ENCODE measurements at regions not wholly inside any gene's neighbourhood (a gene's known extent, or its start where the extent isn't known, plus 50 kb on each side); places are given as distances from the start of the nearest gene placed in this dataset.

GRCh38 chr6:113039005-113039404, 691.9 kb downstream of the RFPL4B start:
- no peak for DNase-seq (ENCODE audit: low read depth)

DNA sequence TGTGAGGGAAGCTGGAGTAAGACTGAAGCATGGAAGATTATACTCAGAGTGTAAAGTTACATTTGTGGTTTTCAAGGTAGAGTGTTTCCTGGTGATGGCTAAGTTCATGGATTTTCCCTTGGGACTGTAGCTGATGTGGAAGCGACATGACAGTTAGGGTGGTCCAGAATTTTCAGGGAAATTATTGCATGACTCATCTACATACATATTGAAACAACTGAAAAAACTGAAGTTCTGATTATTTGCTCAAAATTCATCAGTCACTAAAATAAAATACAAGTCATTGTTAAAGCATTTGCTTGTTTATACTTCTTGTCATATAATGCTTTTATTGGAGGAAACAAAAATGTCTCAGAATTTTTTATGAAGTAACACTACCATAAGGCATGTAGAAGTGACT, 700.0 kb downstream of the RFPL4B start:
- no peak for DNase-seq (ENCODE audit: low read depth)

GRCh38 chr6:113047932-113048331, 700.8 kb downstream of the RFPL4B start:
- DNase-seq (ENCODE audit: low read depth), result no peak

DNA sequence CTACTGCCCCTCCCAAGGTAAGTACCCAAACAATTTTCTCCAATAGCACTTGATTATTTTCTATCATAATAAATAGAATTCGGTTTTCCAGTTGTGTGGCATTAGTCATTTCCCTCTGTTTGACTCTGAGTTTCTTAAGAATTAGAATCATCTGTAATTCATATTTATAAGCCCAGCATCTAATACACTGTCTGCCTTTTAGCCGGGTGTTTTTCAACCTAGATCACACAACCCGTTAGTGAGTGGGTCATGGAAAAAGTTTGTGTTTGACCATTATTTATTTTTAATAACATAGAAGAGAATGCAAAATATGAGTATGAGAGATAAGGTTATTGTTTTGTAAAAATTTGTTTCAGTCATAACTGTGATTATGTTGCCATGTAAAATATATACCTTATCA, 701.6 kb downstream of the RFPL4B start:
- DNase-seq (ENCODE audit: low read depth), result no peak

DNA sequence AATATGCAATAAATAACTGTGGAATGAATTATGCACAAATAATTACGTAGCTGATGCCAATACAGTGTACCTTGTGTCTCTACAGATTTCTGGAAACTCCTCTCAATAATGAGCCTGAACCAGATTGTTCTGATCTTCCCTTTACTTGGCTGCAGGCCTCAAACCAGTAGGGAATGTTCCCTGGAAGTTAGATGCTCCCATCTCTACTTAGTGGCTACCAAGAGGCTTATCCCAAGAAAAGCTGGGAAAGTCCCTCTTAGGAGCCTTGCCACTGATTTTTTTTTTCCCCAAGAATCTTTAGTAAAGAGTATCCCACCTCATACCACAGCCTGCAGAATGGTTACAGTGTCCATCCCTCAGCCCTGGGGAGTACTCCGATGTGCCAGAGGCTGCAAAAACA, 702.1 kb downstream of the RFPL4B start:
- no peak for DNase-seq (ENCODE audit: low read depth)

- DNase-seq (ENCODE audit: low read depth), result peak; percentile 18
These were observed 703.1 kb downstream of the RFPL4B start for GRCh38 chr6:113050010-113050858.

GRCh38 chr6:113050979-113051378, 703.8 kb downstream of the RFPL4B start:
- no peak for DNase-seq (ENCODE audit: low read depth)

DNA sequence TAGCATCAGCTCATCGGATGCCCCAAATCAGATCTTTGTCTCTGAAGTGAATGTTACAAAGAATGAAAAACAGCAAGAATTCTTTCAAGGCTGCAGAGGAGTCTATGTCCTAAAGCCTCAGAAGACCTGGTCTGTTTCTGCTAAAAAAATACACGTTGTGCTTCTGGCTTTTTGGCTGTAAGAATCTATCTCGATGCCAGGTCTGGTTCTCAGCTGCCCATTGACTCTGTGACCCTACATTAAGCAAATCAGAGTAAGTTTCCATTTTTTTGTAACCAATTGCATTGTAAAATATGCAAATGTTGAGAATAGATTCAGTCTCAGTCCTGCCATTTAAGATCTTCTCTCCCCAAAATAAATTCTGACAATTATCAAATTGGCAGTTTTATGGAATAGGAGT, 705.4 kb downstream of the RFPL4B start:
- DNase-seq (ENCODE audit: low read depth), result no peak

- DNase-seq (ENCODE audit: low read depth), result no peak
These were observed 707.9 kb downstream of the RFPL4B start for GRCh38 chr6:113055061-113055460.

DNA sequence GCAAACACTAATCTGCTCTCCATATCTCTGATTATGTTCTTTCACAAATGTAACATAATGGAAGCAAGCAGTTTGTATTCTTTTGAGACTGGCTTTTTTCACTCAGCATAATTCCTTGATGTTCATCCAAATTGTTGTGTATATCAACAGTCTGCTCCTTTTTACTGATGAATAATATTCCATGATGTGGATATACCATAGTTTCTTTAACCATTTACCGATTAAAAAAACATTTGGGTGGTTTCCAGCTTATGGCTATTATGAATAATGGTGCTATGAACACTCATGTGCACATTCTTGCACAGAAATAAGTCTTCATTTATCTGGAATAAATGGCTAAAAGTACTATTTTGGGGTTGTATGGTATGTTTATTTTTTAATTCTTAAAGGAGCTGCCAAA, 708.9 kb downstream of the RFPL4B start:
- DNase-seq (ENCODE audit: low read depth), result no peak

DNA sequence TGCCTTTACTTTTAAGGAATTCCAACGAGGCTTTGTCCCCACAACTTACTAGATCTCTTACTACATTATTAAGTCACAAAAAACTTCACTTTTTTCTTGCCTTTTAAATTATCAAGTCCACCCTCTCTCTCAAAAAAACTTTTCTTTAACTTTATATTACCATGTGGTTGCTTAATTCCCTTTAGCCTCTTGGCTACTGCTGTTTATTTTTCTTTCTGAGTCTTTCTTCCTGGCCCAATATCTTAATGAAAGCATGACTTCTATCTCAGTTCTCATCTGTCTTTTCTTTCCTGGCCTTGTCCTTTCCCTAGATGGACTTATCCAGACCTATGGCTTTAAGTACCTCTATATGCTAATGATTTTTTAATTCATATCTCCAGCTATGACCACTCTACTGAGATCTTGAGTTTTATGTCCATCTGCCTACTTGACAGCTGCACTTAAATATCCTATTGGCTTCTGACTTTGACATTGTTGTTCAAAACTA, 710.5 kb downstream of the RFPL4B start:
- DNase-seq (ENCODE audit: low read depth), result no peak

GRCh38 chr6:113060664-113061063, 713.5 kb downstream of the RFPL4B start:
- DNase-seq (ENCODE audit: low read depth), result no peak

GRCh38 chr6:113065611-113066010, 718.5 kb downstream of the RFPL4B start:
- DNase-seq (ENCODE audit: low read depth), result peak; percentile 63

GRCh38 chr6:113067612-113068275, 720.6 kb downstream of the RFPL4B start:
- DNase-seq (ENCODE audit: low read depth), result peak; percentile 9

- no peak for DNase-seq (ENCODE audit: low read depth)
These were observed 721.4 kb downstream of the RFPL4B start for GRCh38 chr6:113068570-113068969.

DNA sequence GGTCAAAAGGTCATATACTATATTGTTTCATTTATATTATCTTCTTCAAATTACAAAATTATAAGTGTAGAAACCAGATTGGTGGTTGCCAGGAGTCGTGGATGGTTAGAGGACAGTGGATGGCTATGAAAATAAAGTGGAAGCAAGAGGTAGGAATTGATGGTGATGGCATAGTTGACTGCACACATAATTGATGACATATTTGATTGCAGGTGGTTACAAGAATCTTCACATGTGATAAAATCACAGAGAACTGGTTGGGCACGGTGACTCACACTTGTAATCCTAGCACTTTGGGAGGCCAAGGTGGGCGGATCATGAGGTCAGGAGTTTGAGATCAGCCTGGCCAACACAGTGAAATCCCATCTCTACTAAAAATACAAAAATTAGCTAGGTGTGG, 723.6 kb downstream of the RFPL4B start:
- peak; percentile 9 for DNase-seq (ENCODE audit: low read depth)

GRCh38 chr6:113073611-113074191, 726.6 kb downstream of the RFPL4B start:
- DNase-seq (ENCODE audit: low read depth), result peak; percentile 53

GRCh38 chr6:113076116-113076515, 729.0 kb downstream of the RFPL4B start:
- no peak for DNase-seq (ENCODE audit: low read depth)

DNA sequence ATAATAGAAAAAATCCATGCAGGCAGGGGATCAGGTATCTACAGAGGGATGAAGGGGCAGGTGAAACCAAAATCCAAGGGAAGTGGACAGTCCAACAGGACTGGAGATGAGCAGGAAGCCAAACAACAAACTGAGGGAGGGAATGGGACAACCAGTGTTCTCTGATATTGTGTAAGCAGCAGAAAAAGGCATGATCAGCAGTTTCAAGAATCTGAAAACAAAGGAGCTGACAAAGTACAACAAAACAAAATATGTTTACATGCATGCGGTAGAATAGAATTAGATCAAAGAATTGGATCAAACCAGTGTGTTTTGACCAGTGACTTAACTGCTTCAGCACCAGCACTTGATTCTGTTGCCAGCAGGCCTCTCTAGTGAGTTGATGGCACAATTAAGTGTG, 729.7 kb downstream of the RFPL4B start:
- no peak for DNase-seq (ENCODE audit: low read depth)

GRCh38 chr6:113077794-113078193, 730.7 kb downstream of the RFPL4B start:
- DNase-seq (ENCODE audit: low read depth), result no peak

GRCh38 chr6:113078791-113079190, 731.7 kb downstream of the RFPL4B start:
- DNase-seq (ENCODE audit: low read depth), result no peak

- DNase-seq (ENCODE audit: low read depth), result peak; percentile 50
These were observed 735.6 kb downstream of the RFPL4B start for GRCh38 chr6:113082745-113083144.

DNA sequence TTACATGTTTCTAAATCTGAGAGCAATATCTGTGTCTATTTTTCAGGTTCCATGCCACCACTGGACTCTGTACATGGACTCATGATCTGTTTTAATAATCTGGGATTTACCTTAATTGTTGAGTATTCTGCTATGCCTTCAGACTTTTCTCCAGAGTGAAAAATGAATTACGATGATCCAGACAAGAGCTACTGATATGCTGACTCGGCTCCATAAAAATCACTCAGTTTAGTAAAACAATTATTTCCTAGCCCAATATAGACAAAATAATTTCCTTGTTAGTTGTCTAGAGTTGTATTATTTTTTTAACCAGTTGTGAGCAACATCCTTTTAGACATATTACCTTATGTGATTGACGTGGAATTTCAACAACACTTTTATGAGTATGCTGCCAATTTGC, 736.8 kb downstream of the RFPL4B start:
- no peak for DNase-seq (ENCODE audit: low read depth)
